ENCODE measurements at regions not wholly inside any gene's neighbourhood (a gene's known extent, or its start where the extent isn't known, plus 50 kb on each side); places are given as distances from the start of the nearest gene placed in this dataset.

- no peaks in the 10 kb centered on the region for H3K27me3 Mint-ChIP-seq (ENCODE audit: low read depth, poor library complexity)
- H3K9me3 Mint-ChIP-seq = peaks cover 30% of the 10 kb centered on the region
- TF ChIP-seq CTCF (IDR thresholded peaks at IDR 0.05) = no peak
- no peak overlapping the region for H3K27ac Mint-ChIP-seq
- DNase-seq = no peak
- H3K4me1 Mint-ChIP-seq = no peaks in the 10 kb centered on the region
- H3K4me3 Mint-ChIP-seq = no peak overlapping the region
- peaks cover 22% of the 10 kb centered on the region for H3K36me3 Mint-ChIP-seq (ENCODE audit: low read depth)
Observed at GRCh38 chr4:19425146-19425545, 826.6 kb upstream of the SLIT2 start.

GRCh38 chr4:19417256-19417655, 834.4 kb upstream of the SLIT2 start:
- Mint-ChIP-seq H3K9me3 (peaks cover 20% of the 10 kb centered on the region), H3K27ac (peak overlapping the region; percentile 31), H3K4me3 (no peak overlapping the region), H3K4me1 (peaks cover 7% of the 10 kb centered on the region), H3K36me3 (ENCODE audit: low read depth) (no peaks in the 10 kb centered on the region), H3K27me3 (ENCODE audit: low read depth, poor library complexity) (no peaks in the 10 kb centered on the region)
- no peak for DNase-seq
- no peak for TF ChIP-seq CTCF (IDR thresholded peaks at IDR 0.05)

- no peak overlapping the region for H3K27ac Mint-ChIP-seq
Observed at GRCh38 chr4:19416146-19416545, 835.6 kb upstream of the SLIT2 start.

GRCh38 chr4:19408490-19408889, 843.2 kb upstream of the SLIT2 start:
- H3K9me3 Mint-ChIP-seq = no peaks in the 10 kb centered on the region
- H3K27ac Mint-ChIP-seq = no peak overlapping the region
- no peak for DNase-seq
- no peaks in the 10 kb centered on the region for H3K36me3 Mint-ChIP-seq (ENCODE audit: low read depth)
- TF ChIP-seq CTCF (IDR thresholded peaks at IDR 0.05) = no peak
- peaks cover 3% of the 10 kb centered on the region for H3K27me3 Mint-ChIP-seq (ENCODE audit: low read depth, poor library complexity)
- no peak overlapping the region for H3K4me3 Mint-ChIP-seq
- peaks cover 18% of the 10 kb centered on the region for H3K4me1 Mint-ChIP-seq

More at GRCh38 chr4:19416146-19416545, 835.6 kb upstream of the SLIT2 start:
- Mint-ChIP-seq H3K9me3 (peaks cover 20% of the 10 kb centered on the region), H3K4me3 (no peak overlapping the region), H3K4me1 (peaks cover 7% of the 10 kb centered on the region), H3K27me3 (ENCODE audit: low read depth, poor library complexity) (no peaks in the 10 kb centered on the region), H3K36me3 (ENCODE audit: low read depth) (no peaks in the 10 kb centered on the region)
- no peak for DNase-seq
- TF ChIP-seq CTCF (IDR thresholded peaks at IDR 0.05) = no peak

GRCh38 chr4:19406789-19407188, 844.9 kb upstream of the SLIT2 start:
- Mint-ChIP-seq H3K4me1 (peaks cover 28% of the 10 kb centered on the region), H3K27me3 (ENCODE audit: low read depth, poor library complexity) (peaks cover 3% of the 10 kb centered on the region), H3K4me3 (no peak overlapping the region), H3K36me3 (ENCODE audit: low read depth) (no peaks in the 10 kb centered on the region), H3K27ac (no peak overlapping the region), H3K9me3 (no peaks in the 10 kb centered on the region)
- TF ChIP-seq CTCF (IDR thresholded peaks at IDR 0.05) = no peak
- no peak for DNase-seq

- Mint-ChIP-seq H3K27ac (peak overlapping the region; percentile 3), H3K4me1 (peaks cover 28% of the 10 kb centered on the region), H3K9me3 (no peaks in the 10 kb centered on the region), H3K4me3 (no peak overlapping the region), H3K27me3 (ENCODE audit: low read depth, poor library complexity) (no peaks in the 10 kb centered on the region), H3K36me3 (ENCODE audit: low read depth) (no peaks in the 10 kb centered on the region)
- DNase-seq = no peak
- no peak for TF ChIP-seq CTCF (IDR thresholded peaks at IDR 0.05)
Observed at GRCh38 chr4:19403786-19404370, 847.8 kb upstream of the SLIT2 start.
